GM21381 (cell line): ENCODE measurements at regions not wholly inside any gene's neighbourhood (a gene's known extent, or its start where the extent isn't known, plus 50 kb on each side); places are given as distances from the start of the nearest gene placed in this dataset.

Source experiments
- ATAC-seq: cut with Tn5 transposase; IDR thresholded peaks from one replicate; pipeline ENCODE4 v1.9.1; 2021; ENCODE audit warnings: mild to moderate bottlenecking, moderate library complexity; ENCODE audit not compliant: unreplicated experiment

GRCh38 chr10:110355141-110355831 is 50.6 kb upstream of the SMNDC1 start:
- ATAC-seq, result peak; percentile 21

GRCh38 chr10:110355922-110356627 is 51.4 kb upstream of the SMNDC1 start:
- ATAC-seq, result peak; percentile 13

GRCh38 chr10:110356628-110357245 is 52.0 kb upstream of the SMNDC1 start:
- peak; percentile 80 for ATAC-seq

GRCh38 chr10:110357252-110357780 is 52.6 kb upstream of the SMNDC1 start:
- ATAC-seq, result peak; percentile 22

GRCh38 chr10:110357871-110358270 is 53.2 kb upstream of the SMNDC1 start:
- no peak for ATAC-seq

- no peak for ATAC-seq
These were observed 53.6 kb upstream of the SMNDC1 start for GRCh38 chr10:110358278-110358677.

- no peak for ATAC-seq
These were observed 54.3 kb upstream of the SMNDC1 start for GRCh38 chr10:110358869-110359629.

GRCh38 chr10:110360857-110361474 is 56.2 kb upstream of the SMNDC1 start:
- no peak for ATAC-seq

- no peak for ATAC-seq
These were observed 57.2 kb upstream of the SMNDC1 start for GRCh38 chr10:110361800-110362456.

GRCh38 chr10:110363572-110364411 is 59.1 kb upstream of the SMNDC1 start:
- no peak for ATAC-seq

GRCh38 chr10:110364531-110364937 is 59.8 kb upstream of the SMNDC1 start:
- no peak for ATAC-seq

GRCh38 chr10:110365356-110366143 is 60.8 kb upstream of the SMNDC1 start:
- no peak for ATAC-seq

GRCh38 chr10:110366635-110367034 is 61.9 kb upstream of the SMNDC1 start:
- no peak for ATAC-seq

- peak; percentile 52 for ATAC-seq
These were observed 63.3 kb upstream of the SMNDC1 start for GRCh38 chr10:110368002-110368401.

GRCh38 chr10:110368556-110368955 is 63.8 kb upstream of the SMNDC1 start:
- ATAC-seq, result peak; percentile 9

GRCh38 chr10:110370006-110370405 is 65.3 kb upstream of the SMNDC1 start:
- ATAC-seq, result no peak

GRCh38 chr10:110372656-110373055 is 67.9 kb upstream of the SMNDC1 start:
- no peak for ATAC-seq

GRCh38 chr10:110373059-110373458 is 68.3 kb upstream of the SMNDC1 start:
- ATAC-seq, result no peak
